Right lobe of liver (tissue), 6 donors: ENCODE measurements at regions not wholly inside any gene's neighbourhood (a gene's known extent, or its start where the extent isn't known, plus 50 kb on each side); places are given as distances from the start of the nearest gene placed in this dataset.

ENCODE experiments used
- ATAC-seq, 4 donors: fragments of 200-7000 bp; cut with Tn5 transposase; one replicate each; pipeline ENCODE4 v1.9.1; 2020; ENCODE audit warnings: mild to moderate bottlenecking in 4 of 4, moderate library complexity in 4 of 4
- DNase-seq, 3 donors: peaks; one replicate each; pipeline ENCODE4 v3.0.0-alpha.2; 2020
- H3K27ac ChIP-seq, 3 donors: fragments of 200-600 bp; one replicate each; pipeline ENCODE4 v1.8.0; 2022
- H3K27me3 ChIP-seq, 2 donors: fragments of 200-600 bp; one replicate each; pipeline ENCODE4 v1.8.0; 2022
- H3K36me3 ChIP-seq, 4 donors: fragments of 200-600 bp; sonication (generic) in 1 of 4; one replicate each; pipeline versions ENCODE4 v1.5.1 to v1.8.0; 2017 to 2022; ENCODE audit warnings: control low read depth in 1 of 4
- H3K4me1 ChIP-seq, 4 donors: fragments of 200-600 bp; sonication (generic) in 1 of 4; one replicate each; pipeline versions ENCODE4 v1.5.1 to v1.8.0; 2017 to 2022; ENCODE audit warnings: control low read depth in 1 of 4
- H3K4me3 ChIP-seq, 3 donors: fragments of 200-600 bp; one replicate each; pipeline ENCODE4 v1.8.0; 2022
- H3K9me3 ChIP-seq, 4 donors: fragments of 200-600 bp; sonication (generic) in 1 of 4; one replicate each; pipeline versions ENCODE4 v1.5.1 to v1.8.0; 2017 to 2022; ENCODE audit warnings: control low read depth in 1 of 4
- CTCF ChIP-seq, 4 donors: fragments of 200-600 bp in 3 of 4; fragments of 450-650 bp in 1 of 4; IDR thresholded peaks; one replicate each; pipeline versions ENCODE4 v1.5.1 to v1.8.0; 2016 to 2022; ENCODE audit warnings: antibody characterized with exemption in 4 of 4, mild to moderate bottlenecking in 2 of 4
- POLR2A ChIP-seq: fragments of 450-650 bp; IDR thresholded peaks from one replicate; pipeline ENCODE4 v1.6.1; 2017; ENCODE audit warnings: antibody characterized with exemption, mild to moderate bottlenecking
- WGBS: methylation state at CpG from one replicate; pipeline ENCODE4 v1.1.6; 2018; ENCODE audit warnings: low coverage, low lambda C conversion rate; ENCODE audit not compliant: insufficient coverage; ENCODE audit errors: missing lambda C conversion rate; 5-methylcytosine and 5-hydroxymethylcytosine counted together
- intact Hi-C, 2 donors: fragments of 100-400 bp; cut with DNase I; formaldehyde crosslinking; loops; one replicate each; pipeline versions ENCODE4 v1.11.2 to v1.14.1; 2022
- donor health status: DM: no; HTN: yes; CAD: no.
- donor health status: DM: no; HTN: no; CAD: no.
- donor health status: DM: no; HTN: no; CAD: no.
- donor health status: DM: no; HTN: yes; CAD: no.
- donor health status: DM: no; HTN: yes; CAD: no.

GRCh38 chr6:131400779-131401496, 172.1 kb upstream of the ARG1 start:
- no peak for TF ChIP-seq CTCF (IDR thresholded peaks at IDR 0.05)
- intact Hi-C loops, result no loop called here
- H3K36me3 ChIP-seq, result no peaks in the 10 kb centered on the region
- 80% methylated on average over 2 of the region's 2 CpGs for WGBS
- ATAC-seq (no peak), DNase-seq (no peak)
- no peak overlapping the region for H3K27ac ChIP-seq
- H3K27me3 ChIP-seq, result no peaks in the 10 kb centered on the region
- H3K4me3 ChIP-seq, result no peak overlapping the region
- no peaks in the 10 kb centered on the region for H3K9me3 ChIP-seq
- H3K4me1 ChIP-seq, result no peaks in the 10 kb centered on the region

- Histone ChIP-seq H3K27ac (no peak overlapping the region), H3K36me3 (no peaks in the 10 kb centered on the region), H3K4me1 (no peaks in the 10 kb centered on the region), H3K4me3 (no peak overlapping the region), H3K9me3 (no peaks in the 10 kb centered on the region), H3K27me3 (no peaks in the 10 kb centered on the region)
- no peak for ATAC-seq
- no peak for DNase-seq
- intact Hi-C loops, result no loop called here
- WGBS, result 80% methylated on average over 1 of the region's 1 CpG
- TF ChIP-seq POLR2A (no peak), CTCF (IDR thresholded peaks at IDR 0.05) (no peak)
Measured at GRCh38 chr6:131408811-131409210, 164.2 kb upstream of the ARG1 start.

GRCh38 chr6:131410785-131411184, 162.2 kb upstream of the ARG1 start:
- intact Hi-C loops, result no loop called here
- Histone ChIP-seq H3K36me3 (no peaks in the 10 kb centered on the region), H3K4me3 (no peak overlapping the region), H3K9me3 (no peaks in the 10 kb centered on the region), H3K27ac (no peak overlapping the region), H3K4me1 (no peaks in the 10 kb centered on the region), H3K27me3 (no peaks in the 10 kb centered on the region)
- TF ChIP-seq POLR2A (no peak), CTCF (IDR thresholded peaks at IDR 0.05) (no peak)
- ATAC-seq (no peak), DNase-seq (no peak)
- WGBS, result 44% methylated on average over 1 of the region's 1 CpG

GRCh38 chr6:131412960-131413830, 159.8 kb upstream of the ARG1 start:
- 59% methylated on average over 7 of the region's 7 CpGs for WGBS
- DNase-seq (no peak), ATAC-seq (no peak)
- Histone ChIP-seq H3K27me3 (no peaks in the 10 kb centered on the region), H3K4me3 (no peak overlapping the region), H3K27ac (no peak overlapping the region), H3K4me1 (no peaks in the 10 kb centered on the region), H3K9me3 (no peaks in the 10 kb centered on the region), H3K36me3 (no peaks in the 10 kb centered on the region)
- intact Hi-C loops, result no loop called here
- no peak for TF ChIP-seq POLR2A
- no peak for TF ChIP-seq CTCF (IDR thresholded peaks at IDR 0.05)
